Vagina (tissue), 2 donors: ENCODE measurements at regions not wholly inside any gene's neighbourhood (a gene's known extent, or its start where the extent isn't known, plus 50 kb on each side); places are given as distances from the start of the nearest gene placed in this dataset.

Source experiments
- DNase-seq, 2 donors: peaks; one replicate each; pipeline ENCODE4 v3.0.0-alpha.2; 2017; ENCODE audit errors: extremely low spot score in 2 of 2
- H3K27ac ChIP-seq: fragments of 200-600 bp; sonication (generic); one replicate; pipeline ENCODE4 v1.5.1; 2019
- H3K27me3 ChIP-seq: fragments of 200-600 bp; sonication (generic); one replicate; pipeline ENCODE4 v1.5.1; 2019
- H3K36me3 ChIP-seq, 2 donors: fragments of 200-600 bp; sonication (generic); one replicate each; pipeline ENCODE4 v1.5.1; 2017 to 2019
- H3K4me1 ChIP-seq: fragments of 200-600 bp; sonication (generic); one replicate; pipeline ENCODE4 v1.5.1; 2019
- H3K4me3 ChIP-seq, 2 donors: fragments of 200-600 bp; sonication (generic); 1 replicate in 1 of 2; 2 replicates in 1 of 2; pipeline ENCODE4 v1.5.1; 2016 to 2019
- H3K9me3 ChIP-seq: fragments of 200-600 bp; sonication (generic); one replicate; pipeline ENCODE4 v1.5.1; 2019
- POLR2A ChIP-seq, 2 donors: fragments of 450-650 bp; IDR thresholded peaks; one replicate each; pipeline ENCODE4 v1.6.1; 2017; ENCODE audit warnings: antibody characterized with exemption in 2 of 2, mild to moderate bottlenecking in 2 of 2, moderate library complexity in 2 of 2
- POLR2AphosphoS5 ChIP-seq, 2 donors: sonication (generic); formaldehyde crosslinking; IDR thresholded peaks; one replicate each; pipeline ENCODE4 v1.9.0; 2017; ENCODE audit warnings: antibody characterized with exemption in 2 of 2, mild to moderate bottlenecking in 2 of 2, low read depth in 1 of 2; ENCODE audit not compliant: insufficient read depth in 1 of 2
- intact Hi-C: fragments of 100-400 bp; cut with DNase I; formaldehyde crosslinking; loops from one replicate; pipeline ENCODE4 v1.15.1; 2023
- TF ChIP-seq, protein P1 (sequence below), 3 experiments: fragments of 450-650 bp in 2 of 3; fragments of 200-600 bp in 1 of 3; sonication (generic) in 1 of 3; IDR thresholded peaks; one replicate each; pipeline ENCODE4 v1.5.1; 2017 to 2019; ENCODE audit warnings: antibody characterized with exemption in 3 of 3, mild to moderate bottlenecking in 2 of 3, moderate library complexity in 2 of 3

DNA sequence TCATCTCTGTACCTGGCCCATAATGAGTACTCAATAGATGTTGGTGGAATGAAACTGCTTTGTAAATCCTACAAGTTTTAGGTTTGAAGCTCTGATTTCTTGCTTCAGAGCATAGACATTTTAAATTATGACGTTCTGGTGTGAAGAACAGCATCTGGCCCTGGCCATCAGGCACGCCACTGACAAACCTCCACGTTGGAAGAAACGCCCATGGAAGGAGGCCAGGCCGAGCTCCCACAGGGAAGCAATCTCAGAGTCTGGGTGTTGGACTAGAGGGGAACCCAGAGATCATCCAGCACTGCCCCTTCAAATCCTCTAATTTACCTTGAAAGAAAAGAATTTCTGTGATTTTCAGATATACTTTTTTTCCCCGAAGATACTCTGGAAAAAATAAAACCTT is 328.1 kb upstream of the RGMA start:
- Histone ChIP-seq H3K27ac (no peak overlapping the region), H3K4me1 (no peaks in the 10 kb centered on the region), H3K9me3 (no peaks in the 10 kb centered on the region), H3K36me3 (no peaks in the 10 kb centered on the region), H3K4me3 (no peak overlapping the region), H3K27me3 (no peaks in the 10 kb centered on the region)
- TF ChIP-seq POLR2AphosphoS5 (IDR thresholded peaks at IDR 0.05; ENCODE audit: insufficient read depth in 1 of 2, low read depth in 1 of 2) (no peak), POLR2A (IDR thresholded peaks at IDR 0.05) (no peak)
- TF ChIP-seq, protein P1, sequence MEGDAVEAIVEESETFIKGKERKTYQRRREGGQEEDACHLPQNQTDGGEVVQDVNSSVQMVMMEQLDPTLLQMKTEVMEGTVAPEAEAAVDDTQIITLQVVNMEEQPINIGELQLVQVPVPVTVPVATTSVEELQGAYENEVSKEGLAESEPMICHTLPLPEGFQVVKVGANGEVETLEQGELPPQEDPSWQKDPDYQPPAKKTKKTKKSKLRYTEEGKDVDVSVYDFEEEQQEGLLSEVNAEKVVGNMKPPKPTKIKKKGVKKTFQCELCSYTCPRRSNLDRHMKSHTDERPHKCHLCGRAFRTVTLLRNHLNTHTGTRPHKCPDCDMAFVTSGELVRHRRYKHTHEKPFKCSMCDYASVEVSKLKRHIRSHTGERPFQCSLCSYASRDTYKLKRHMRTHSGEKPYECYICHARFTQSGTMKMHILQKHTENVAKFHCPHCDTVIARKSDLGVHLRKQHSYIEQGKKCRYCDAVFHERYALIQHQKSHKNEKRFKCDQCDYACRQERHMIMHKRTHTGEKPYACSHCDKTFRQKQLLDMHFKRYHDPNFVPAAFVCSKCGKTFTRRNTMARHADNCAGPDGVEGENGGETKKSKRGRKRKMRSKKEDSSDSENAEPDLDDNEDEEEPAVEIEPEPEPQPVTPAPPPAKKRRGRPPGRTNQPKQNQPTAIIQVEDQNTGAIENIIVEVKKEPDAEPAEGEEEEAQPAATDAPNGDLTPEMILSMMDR (IDR thresholded peaks at IDR 0.05), result no peak
- DNase-seq, result no peak
- intact Hi-C loops, result no loop called here

DNA sequence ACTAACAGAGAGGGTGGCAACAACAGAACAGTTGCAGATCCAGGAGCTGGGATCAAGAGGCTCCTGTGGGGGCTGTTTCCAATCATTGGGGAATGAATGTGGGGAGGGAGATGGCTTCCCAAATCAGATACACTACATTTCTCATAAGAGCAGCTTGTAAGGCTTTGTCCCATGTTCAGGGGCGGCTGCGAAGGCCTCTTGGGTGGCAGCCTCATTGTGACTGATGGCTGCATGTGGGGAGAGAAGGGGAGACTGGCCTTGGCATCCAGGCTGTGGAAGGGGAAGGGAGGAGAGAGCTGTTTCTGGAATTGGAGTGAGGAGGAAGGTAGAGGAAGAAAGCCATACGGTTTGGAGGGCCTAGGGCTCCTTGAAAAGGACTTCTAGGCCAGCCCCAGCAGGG is 326.6 kb upstream of the RGMA start:
- no peak overlapping the region for H3K4me3 ChIP-seq
- no peaks in the 10 kb centered on the region for H3K4me1 ChIP-seq
- TF ChIP-seq POLR2AphosphoS5 (IDR thresholded peaks at IDR 0.05; ENCODE audit: insufficient read depth in 1 of 2, low read depth in 1 of 2), result no peak
- TF ChIP-seq, protein P1 (IDR thresholded peaks at IDR 0.05), result no peak
- no peaks in the 10 kb centered on the region for H3K9me3 ChIP-seq
- H3K36me3 ChIP-seq, result no peaks in the 10 kb centered on the region
- no peaks in the 10 kb centered on the region for H3K27me3 ChIP-seq
- DNase-seq, result no peak
- no peak overlapping the region for H3K27ac ChIP-seq
- intact Hi-C loops, result no loop called here

DNA sequence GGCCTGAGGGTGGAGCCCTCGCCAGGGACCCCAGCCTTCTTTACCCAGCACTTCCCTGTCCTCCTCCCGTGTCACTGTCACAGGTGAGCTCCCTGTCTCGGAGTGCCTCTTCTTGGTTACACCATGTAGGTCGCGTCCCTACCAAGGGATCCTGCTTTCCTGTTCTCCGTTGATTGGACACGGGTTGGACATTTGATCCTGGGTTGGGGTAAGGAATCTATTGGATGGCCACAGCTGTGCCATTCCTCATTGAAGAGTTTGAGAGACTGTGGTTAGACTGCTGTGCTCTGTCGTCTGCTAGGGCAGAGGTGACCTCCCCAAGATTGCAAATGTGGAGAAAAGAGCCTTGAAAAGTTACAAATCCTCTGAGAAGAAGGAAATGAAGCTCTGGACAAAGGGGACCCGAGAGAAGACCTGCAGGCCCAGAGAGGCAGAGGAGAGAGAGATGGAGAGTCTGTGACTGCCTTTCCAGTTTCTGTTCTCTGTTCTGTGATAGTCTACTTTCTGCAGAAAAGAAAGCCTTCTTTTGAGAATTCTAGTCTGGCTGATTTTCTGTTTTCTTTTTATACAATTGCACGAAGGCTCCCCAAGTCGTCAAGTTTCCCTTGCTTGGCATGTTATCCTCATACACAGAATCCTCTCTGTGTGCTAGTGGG is 325.7 kb upstream of the RGMA start:
- intact Hi-C loops, result no loop called here
- no peaks in the 10 kb centered on the region for H3K9me3 ChIP-seq

DNA sequence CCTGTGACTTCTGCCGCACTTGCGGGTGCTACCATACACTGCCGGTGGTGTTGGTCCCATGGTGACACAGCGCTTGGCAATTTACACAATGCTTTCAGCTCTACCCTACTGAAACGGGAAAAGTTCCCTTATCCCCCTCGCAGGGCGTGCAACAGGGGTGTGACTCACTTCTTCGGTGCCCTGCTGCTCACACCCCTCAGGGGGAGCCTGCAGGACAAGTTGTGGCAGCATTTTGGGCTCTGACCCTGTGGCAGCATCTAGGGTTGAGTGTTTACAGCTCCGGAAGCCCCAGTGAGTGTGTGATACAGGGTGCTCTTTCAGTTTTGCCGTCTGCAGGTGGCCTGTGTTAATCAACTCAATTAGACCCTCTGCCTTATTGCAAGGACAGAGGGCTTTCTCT is 324.7 kb upstream of the RGMA start:
- intact Hi-C loops, result no loop called here
- H3K4me3 ChIP-seq, result no peak overlapping the region
- no peak for DNase-seq

More for the DNA sequence above, 325.7 kb upstream of the RGMA start:
- no peak overlapping the region for H3K27ac ChIP-seq
- no peaks in the 10 kb centered on the region for H3K27me3 ChIP-seq
- no peak overlapping the region for H3K4me3 ChIP-seq
- TF ChIP-seq POLR2A (IDR thresholded peaks at IDR 0.05) (no peak), POLR2AphosphoS5 (IDR thresholded peaks at IDR 0.05; ENCODE audit: insufficient read depth in 1 of 2, low read depth in 1 of 2) (no peak)
- TF ChIP-seq, protein P1 (IDR thresholded peaks at IDR 0.05), result no peak
- no peaks in the 10 kb centered on the region for H3K4me1 ChIP-seq
- DNase-seq, result no peak
- H3K36me3 ChIP-seq, result no peaks in the 10 kb centered on the region

DNA sequence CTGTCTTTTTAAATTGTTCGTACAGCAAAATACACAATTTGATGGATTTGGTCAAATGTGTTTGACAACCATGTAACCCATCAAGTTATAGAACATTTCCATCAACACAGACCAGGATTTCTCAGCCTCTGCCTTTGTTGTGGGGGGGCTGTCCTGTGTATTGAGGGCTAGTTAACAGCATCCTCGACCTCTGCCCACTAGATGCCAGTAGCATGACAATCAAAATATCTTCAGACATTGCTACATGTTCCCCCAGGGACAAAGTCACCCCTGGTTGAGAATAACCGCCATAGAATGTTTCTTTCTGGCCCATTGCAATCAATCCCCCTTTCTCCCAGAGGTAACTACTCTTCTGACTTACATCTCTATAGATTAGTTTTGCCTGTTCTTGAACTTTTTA is 310.1 kb upstream of the RGMA start:
- H3K4me3 ChIP-seq, result no peak overlapping the region
- DNase-seq, result no peak
- H3K27ac ChIP-seq, result no peak overlapping the region
- no peaks in the 10 kb centered on the region for H3K9me3 ChIP-seq
- no peaks in the 10 kb centered on the region for H3K4me1 ChIP-seq
- no peaks in the 10 kb centered on the region for H3K36me3 ChIP-seq
- no peaks in the 10 kb centered on the region for H3K27me3 ChIP-seq
- intact Hi-C loops, result no loop called here
- TF ChIP-seq POLR2AphosphoS5 (IDR thresholded peaks at IDR 0.05; ENCODE audit: insufficient read depth in 1 of 2, low read depth in 1 of 2), result no peak
- no peak for TF ChIP-seq POLR2A (IDR thresholded peaks at IDR 0.05)
- TF ChIP-seq, protein P1 (IDR thresholded peaks at IDR 0.05), result no peak

More for the DNA sequence above, 324.7 kb upstream of the RGMA start:
- TF ChIP-seq POLR2A (IDR thresholded peaks at IDR 0.05) (no peak), POLR2AphosphoS5 (IDR thresholded peaks at IDR 0.05; ENCODE audit: insufficient read depth in 1 of 2, low read depth in 1 of 2) (no peak)
- TF ChIP-seq, protein P1 (IDR thresholded peaks at IDR 0.05), result no peak
- Histone ChIP-seq H3K27ac (no peak overlapping the region), H3K27me3 (no peaks in the 10 kb centered on the region), H3K9me3 (no peaks in the 10 kb centered on the region), H3K36me3 (no peaks in the 10 kb centered on the region), H3K4me1 (no peaks in the 10 kb centered on the region)
